Hippocampal formation (tissue), 2 donors: ENCODE measurements at regions not wholly inside any gene's neighbourhood (a gene's known extent, or its start where the extent isn't known, plus 50 kb on each side); places are given as distances from the start of the nearest gene placed in this dataset.

ENCODE experiments used
- DNase-seq, 2 donors: peaks; one replicate each; lab custom pipeline; 2025; lab: John Stamatoyannopoulos, UW

GRCh38 chr18:55090564-55091188, 131.4 kb upstream of the CCDC68 start:
- DNase-seq: peak in 1 of 2 donors; percentile 29

GRCh38 chr18:55089610-55090009, 130.3 kb upstream of the CCDC68 start:
- DNase-seq: no peak

GRCh38 chr18:55088561-55088960, 129.3 kb upstream of the CCDC68 start:
- no peak for DNase-seq

- DNase-seq: no peak
Measured at GRCh38 chr18:55088000-55088401, 128.7 kb upstream of the CCDC68 start.

- DNase-seq: no peak
Measured at GRCh38 chr18:55086906-55087305, 127.6 kb upstream of the CCDC68 start.

- no peak for DNase-seq
Measured at GRCh38 chr18:55085557-55086285, 126.5 kb upstream of the CCDC68 start.

- DNase-seq: no peak
Measured at GRCh38 chr18:55084550-55084949, 125.3 kb upstream of the CCDC68 start.

- no peak for DNase-seq
Measured at GRCh38 chr18:55083461-55083860, 124.2 kb upstream of the CCDC68 start.

- DNase-seq: peak in 1 of 2 donors; percentile 20
Measured at GRCh38 chr18:55079481-55080355, 120.5 kb upstream of the CCDC68 start.

- DNase-seq: no peak
Measured at GRCh38 chr18:55079067-55079466, 119.8 kb upstream of the CCDC68 start.

- no peak for DNase-seq
Measured at GRCh38 chr18:55078303-55078932, 119.2 kb upstream of the CCDC68 start.

- DNase-seq: no peak
Measured at GRCh38 chr18:55076643-55077218, 117.5 kb upstream of the CCDC68 start.

GRCh38 chr18:55073834-55074233, 114.6 kb upstream of the CCDC68 start:
- DNase-seq: no peak

- DNase-seq: no peak
Measured at GRCh38 chr18:55073116-55073515, 113.9 kb upstream of the CCDC68 start.

GRCh38 chr18:55072698-55073097, 113.4 kb upstream of the CCDC68 start:
- DNase-seq: no peak

GRCh38 chr18:55072181-55072580, 112.9 kb upstream of the CCDC68 start:
- no peak for DNase-seq

- no peak for DNase-seq
Measured at GRCh38 chr18:55069497-55069896, 110.2 kb upstream of the CCDC68 start.

GRCh38 chr18:55064760-55065159, 105.5 kb upstream of the CCDC68 start:
- no peak for DNase-seq

- no peak for DNase-seq
Measured at GRCh38 chr18:55064073-55064472, 104.8 kb upstream of the CCDC68 start.

GRCh38 chr18:55054021-55054990, 95.0 kb upstream of the CCDC68 start:
- DNase-seq: peak; percentile 30 to 80

- no peak for DNase-seq
Measured at GRCh38 chr18:55048892-55049291, 89.6 kb upstream of the CCDC68 start.
